K562 (cell line): ENCODE measurements at regions not wholly inside any gene's neighbourhood (a gene's known extent, or its start where the extent isn't known, plus 50 kb on each side); places are given as distances from the start of the nearest gene placed in this dataset.

Experiments used
- ATAC-seq: fragments of 200-7000 bp; cut with Tn5 transposase; 3 replicates; pipeline ENCODE4 v1.9.1; 2020; ENCODE audit warnings: moderate library complexity
- BruUV-seq: library from RNA; stranded (reverse); fragments of 400-500 nt; replicated peaks from 2 replicates; lab custom pipeline; 2021; lab: Mats Ljungman, UMichigan
- CTCF ChIA-PET: fragments of 300-600 bp; formaldehyde crosslinking; extraction: SDS; loops from one replicate; lab custom pipeline; 2021; ENCODE audit warnings: low intra/inter-chr PET ratio; lab: Yijun Ruan, JAX
- POLR2A ChIA-PET: fragments of 300-600, 350-650 bp; sonication (Branson Sonifier 250); formaldehyde crosslinking; extraction: SDS; loops from one replicate; lab custom pipeline; 2021; ENCODE audit warnings: antibody characterized with exemption, inconsistent platforms; lab: Yijun Ruan, JAX
- DNase-seq, 4 experiments: peaks; one replicate each; pipeline versions ENCODE4 v3.0.0 to v3.0.0-alpha.2; 2011 to 2018; ENCODE audit warnings: low spot score in 3 of 4, mixed read lengths in 3 of 4; ENCODE audit errors: extremely low read depth in 1 of 4
- FAIRE-seq: peaks from 2 replicates; lab custom pipeline; 2011; peaks lifted over from hg19 to GRCh38; lab: Jason Lieb, UNC
- H2AFZ ChIP-seq: 2 replicates; pipeline ENCODE4 v1.6.0; 2011; ENCODE audit warnings: low read depth, low read length, control low read depth, inconsistent platforms
- H3K27ac ChIP-seq: fragments of 200-600 bp; 3 replicates; pipeline ENCODE4 v1.8.0; 2011; ENCODE audit warnings: low read depth, mild to moderate bottlenecking, control low read depth, inconsistent platforms, low read length, moderate library complexity, mixed read lengths; ENCODE audit errors: extremely low read depth
- H3K27me3 ChIP-seq, 2 experiments: fragments of 300-600 bp in 1 of 2; 2 replicates in 1 of 2; 3 replicates in 1 of 2; pipeline versions ENCODE4 v1.6.0 to v1.8.0; 2011; ENCODE audit warnings: inconsistent platforms in 2 of 2, low read length in 2 of 2, mild to moderate bottlenecking in 1 of 2, mixed read lengths in 1 of 2, moderate library complexity in 1 of 2; ENCODE audit not compliant: control insufficient read depth in 2 of 2, insufficient read depth in 2 of 2
- H3K36me3 ChIP-seq: fragments of 300-600 bp; 3 replicates; pipeline ENCODE4 v1.8.0; 2011; ENCODE audit warnings: mild to moderate bottlenecking, low read length, inconsistent platforms; ENCODE audit not compliant: control insufficient read depth, insufficient read depth
- H3K4me1 ChIP-seq, 2 experiments: fragments of 200-600 bp in 1 of 2; replicated peaks in 1 of 2; 2 replicates in 1 of 2; 3 replicates in 1 of 2; pipeline versions ENCODE4 v1.5.1 to v1.8.0; 2011; ENCODE audit warnings: inconsistent platforms in 2 of 2, low read length in 2 of 2, mild to moderate bottlenecking in 1 of 2, mixed read lengths in 1 of 2, moderate library complexity in 1 of 2; ENCODE audit not compliant: control insufficient read depth in 2 of 2, insufficient read depth in 2 of 2
- H3K4me2 ChIP-seq: 2 replicates; pipeline ENCODE4 v1.6.1; 2011; ENCODE audit warnings: low read length, control low read depth, inconsistent platforms, mixed read lengths; ENCODE audit not compliant: insufficient read depth
- H3K4me3 ChIP-seq: fragments of 200-600 bp; sonication (generic), shearing (Covaris generic); 2 replicates; pipeline ENCODE4 v1.5.1; 2016; ENCODE audit warnings: control low read depth, inconsistent platforms
- H3K79me2 ChIP-seq: fragments of 200-600 bp; 3 replicates; pipeline ENCODE4 v1.8.0; 2011; ENCODE audit warnings: low read length, inconsistent platforms; ENCODE audit not compliant: control insufficient read depth, insufficient read depth
- H3K9ac ChIP-seq, 2 experiments: 2 replicates each; pipeline versions ENCODE4 v1.6.0 to v1.6.1; 2011; ENCODE audit warnings: low read depth in 2 of 2, low read length in 2 of 2, control low read depth in 1 of 2, inconsistent platforms in 1 of 2, mild to moderate bottlenecking in 1 of 2, mixed read lengths in 1 of 2; ENCODE audit not compliant: insufficient read depth in 1 of 2
- H3K9me1 ChIP-seq: one replicate; pipeline ENCODE4 v1.6.0; 2011; ENCODE audit warnings: inconsistent platforms, mild to moderate bottlenecking, low read length, moderate library complexity; ENCODE audit not compliant: control insufficient read depth, insufficient read depth
- H3K9me3 ChIP-seq: replicated peaks from 2 replicates; pipeline ENCODE4 v1.5.1; 2011; ENCODE audit warnings: low read depth, low read length, inconsistent platforms; ENCODE audit not compliant: control insufficient read depth, insufficient read depth
- H4K20me1 ChIP-seq: replicated peaks from 2 replicates; pipeline ENCODE4 v1.6.1; 2011; ENCODE audit warnings: low read length, inconsistent platforms, mixed read lengths; ENCODE audit not compliant: control insufficient read depth, insufficient read depth
- BMI1 ChIP-seq: fragments of 150-350 bp; IDR thresholded peaks from 2 replicates; pipeline ENCODE4 v1.6.1; 2014; ENCODE audit warnings: low read length
- CCAR2 ChIP-seq: fragments of 200-400 bp; formaldehyde crosslinking; IDR thresholded peaks from 2 replicates; pipeline ENCODE4 v1.6.1; 2017; ENCODE audit warnings: mild to moderate bottlenecking, low read depth, low read length
- FOXK2 ChIP-seq, 2 experiments: fragments of 450-650 bp; IDR thresholded peaks in 1 of 2; conservative IDR thresholded peaks in 1 of 2; 2 replicates each; pipeline ENCODE4 v1.6.1; 2016; ENCODE audit warnings: low read depth in 2 of 2, mild to moderate bottlenecking in 1 of 2
- HNRNPK ChIP-seq: fragments of 200-400 bp; formaldehyde crosslinking; IDR thresholded peaks from one replicate; pipeline ENCODE4 v1.6.1; 2018; ENCODE audit warnings: mild to moderate bottlenecking, low read depth, low read length; ENCODE audit not compliant: poor library complexity, severe bottlenecking
- SMARCC2 ChIP-seq: fragments of 450-650 bp; IDR thresholded peaks from 2 replicates; pipeline ENCODE4 v1.6.1; 2017; ENCODE audit warnings: antibody characterized with exemption, moderate library complexity, mild to moderate bottlenecking, low read depth
- SREBF2 ChIP-seq: sonication (generic); formaldehyde crosslinking; IDR thresholded peaks from 2 replicates; pipeline ENCODE4 v1.4.0; 2020; ENCODE audit warnings: mild to moderate bottlenecking, missing genetic modification reagents
- TEAD4 ChIP-seq, 2 experiments: sonication (generic) in 1 of 2; formaldehyde crosslinking in 1 of 2; IDR thresholded peaks; 2 replicates each; pipeline versions ENCODE4 v1.6.1 to v1.8.0; 2012 to 2022; ENCODE audit warnings: borderline replicate concordance in 1 of 2, inconsistent platforms in 1 of 2, low read length in 1 of 2, mild to moderate bottlenecking in 1 of 2, missing genetic modification reagents in 1 of 2
- TGIF2 ChIP-seq: sonication (generic); formaldehyde crosslinking; IDR thresholded peaks from 2 replicates; pipeline ENCODE4 v1.8.1; 2022; ENCODE audit warnings: mild to moderate bottlenecking, missing genetic modification reagents, moderate library complexity
- WGBS: fragments of 100-300 bp; shearing (Covaris generic); methylation state at CpG from one replicate; pipeline ENCODE4 v1.1.6; 2016; ENCODE audit warnings: low coverage, mixed read lengths; ENCODE audit not compliant: insufficient coverage; ENCODE audit errors: missing lambda C conversion rate; 5-methylcytosine and 5-hydroxymethylcytosine counted together
- in situ Hi-C: fragments of 300-500 bp; cut with MboI; formaldehyde crosslinking; loops from 4 replicates; pipeline ENCODE4 v1.15.0; 2018; ENCODE audit warnings: inconsistent platforms, mixed read lengths
- intact Hi-C: fragments of 100-400 bp; cut with micrococcal nuclease; formaldehyde crosslinking; loops from 2 replicates; pipeline ENCODE4 v1.14.2; 2022
- TF ChIP-seq, protein P1 (sequence below): fragments of 200-600 bp; sonication (generic); IDR thresholded peaks from one replicate; pipeline ENCODE4 v1.6.1; 2012; ENCODE audit warnings: mild to moderate bottlenecking, low read depth, low read length, inconsistent platforms

DNA sequence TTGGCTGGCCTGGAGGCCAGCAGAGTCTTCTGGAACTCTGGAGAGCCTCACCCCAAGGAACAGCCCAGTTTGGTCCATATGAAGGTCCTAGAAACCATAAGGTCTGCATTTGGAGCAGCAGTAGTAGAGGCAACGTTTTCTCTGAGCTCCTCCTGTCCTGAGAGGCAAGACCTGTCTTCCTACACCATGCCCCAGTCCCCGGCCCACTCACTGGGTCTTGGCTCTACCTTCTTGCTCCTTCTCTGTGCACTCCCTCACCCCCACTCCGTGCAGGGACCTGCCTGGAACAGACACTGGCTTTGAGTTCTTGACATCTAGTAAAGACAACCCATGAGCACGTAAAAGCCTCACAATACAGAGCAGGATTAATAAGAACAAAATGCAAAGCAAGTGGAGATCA, 76.6 kb downstream of the CHRD start:
- ATAC-seq (no peak), DNase-seq (no peak), FAIRE-seq (no peak)
- no TSS peak for BruUV-seq
- peaks cover 9 to 13% of the 10 kb centered on the region in 2 experiments; a peak in 4 of 5 replicates for H3K27me3 ChIP-seq
- no peaks in the 10 kb centered on the region for H4K20me1 ChIP-seq
- no peaks in the 10 kb centered on the region for H3K79me2 ChIP-seq
- no peak overlapping the region for H3K4me2 ChIP-seq
- H3K4me3 ChIP-seq = no peak overlapping the region
- H3K27ac ChIP-seq = no peak overlapping the region
- no peaks in the 10 kb centered on the region for H3K4me1 ChIP-seq
- H3K9me3 ChIP-seq = no peaks in the 10 kb centered on the region
- H2AFZ ChIP-seq = no peak overlapping the region
- ChIA-PET POLR2A (no interaction called here), CTCF (no interaction called here)
- intact Hi-C loops = no loop called here
- H3K36me3 ChIP-seq = no peaks in the 10 kb centered on the region
- in situ Hi-C loops = no loop called here
- no peak overlapping the region for H3K9ac ChIP-seq
- no peaks in the 10 kb centered on the region for H3K9me1 ChIP-seq
- 4% methylated on average over 4 of the region's 4 CpGs for WGBS
- TF ChIP-seq CCAR2 = no peak
- TF ChIP-seq TEAD4 (IDR thresholded peaks at IDR 0.05; ENCODE audit: low read length) = no peak
- TF ChIP-seq TEAD4 (CRISPR knock-in tag; IDR thresholded peaks at IDR 0.05; ENCODE audit: borderline replicate concordance) = no peak
- no peak for TF ChIP-seq FOXK2 (conservative IDR thresholded peaks at IDR 0.05 in 1 of 2, IDR thresholded peaks at IDR 0.05 in 1 of 2; ENCODE audit: low read depth in 2 of 2)
- TF ChIP-seq SREBF2 (CRISPR knock-in tag) = no peak
- no peak for TF ChIP-seq TGIF2
- no peak for TF ChIP-seq BMI1
- TF ChIP-seq, protein P1, sequence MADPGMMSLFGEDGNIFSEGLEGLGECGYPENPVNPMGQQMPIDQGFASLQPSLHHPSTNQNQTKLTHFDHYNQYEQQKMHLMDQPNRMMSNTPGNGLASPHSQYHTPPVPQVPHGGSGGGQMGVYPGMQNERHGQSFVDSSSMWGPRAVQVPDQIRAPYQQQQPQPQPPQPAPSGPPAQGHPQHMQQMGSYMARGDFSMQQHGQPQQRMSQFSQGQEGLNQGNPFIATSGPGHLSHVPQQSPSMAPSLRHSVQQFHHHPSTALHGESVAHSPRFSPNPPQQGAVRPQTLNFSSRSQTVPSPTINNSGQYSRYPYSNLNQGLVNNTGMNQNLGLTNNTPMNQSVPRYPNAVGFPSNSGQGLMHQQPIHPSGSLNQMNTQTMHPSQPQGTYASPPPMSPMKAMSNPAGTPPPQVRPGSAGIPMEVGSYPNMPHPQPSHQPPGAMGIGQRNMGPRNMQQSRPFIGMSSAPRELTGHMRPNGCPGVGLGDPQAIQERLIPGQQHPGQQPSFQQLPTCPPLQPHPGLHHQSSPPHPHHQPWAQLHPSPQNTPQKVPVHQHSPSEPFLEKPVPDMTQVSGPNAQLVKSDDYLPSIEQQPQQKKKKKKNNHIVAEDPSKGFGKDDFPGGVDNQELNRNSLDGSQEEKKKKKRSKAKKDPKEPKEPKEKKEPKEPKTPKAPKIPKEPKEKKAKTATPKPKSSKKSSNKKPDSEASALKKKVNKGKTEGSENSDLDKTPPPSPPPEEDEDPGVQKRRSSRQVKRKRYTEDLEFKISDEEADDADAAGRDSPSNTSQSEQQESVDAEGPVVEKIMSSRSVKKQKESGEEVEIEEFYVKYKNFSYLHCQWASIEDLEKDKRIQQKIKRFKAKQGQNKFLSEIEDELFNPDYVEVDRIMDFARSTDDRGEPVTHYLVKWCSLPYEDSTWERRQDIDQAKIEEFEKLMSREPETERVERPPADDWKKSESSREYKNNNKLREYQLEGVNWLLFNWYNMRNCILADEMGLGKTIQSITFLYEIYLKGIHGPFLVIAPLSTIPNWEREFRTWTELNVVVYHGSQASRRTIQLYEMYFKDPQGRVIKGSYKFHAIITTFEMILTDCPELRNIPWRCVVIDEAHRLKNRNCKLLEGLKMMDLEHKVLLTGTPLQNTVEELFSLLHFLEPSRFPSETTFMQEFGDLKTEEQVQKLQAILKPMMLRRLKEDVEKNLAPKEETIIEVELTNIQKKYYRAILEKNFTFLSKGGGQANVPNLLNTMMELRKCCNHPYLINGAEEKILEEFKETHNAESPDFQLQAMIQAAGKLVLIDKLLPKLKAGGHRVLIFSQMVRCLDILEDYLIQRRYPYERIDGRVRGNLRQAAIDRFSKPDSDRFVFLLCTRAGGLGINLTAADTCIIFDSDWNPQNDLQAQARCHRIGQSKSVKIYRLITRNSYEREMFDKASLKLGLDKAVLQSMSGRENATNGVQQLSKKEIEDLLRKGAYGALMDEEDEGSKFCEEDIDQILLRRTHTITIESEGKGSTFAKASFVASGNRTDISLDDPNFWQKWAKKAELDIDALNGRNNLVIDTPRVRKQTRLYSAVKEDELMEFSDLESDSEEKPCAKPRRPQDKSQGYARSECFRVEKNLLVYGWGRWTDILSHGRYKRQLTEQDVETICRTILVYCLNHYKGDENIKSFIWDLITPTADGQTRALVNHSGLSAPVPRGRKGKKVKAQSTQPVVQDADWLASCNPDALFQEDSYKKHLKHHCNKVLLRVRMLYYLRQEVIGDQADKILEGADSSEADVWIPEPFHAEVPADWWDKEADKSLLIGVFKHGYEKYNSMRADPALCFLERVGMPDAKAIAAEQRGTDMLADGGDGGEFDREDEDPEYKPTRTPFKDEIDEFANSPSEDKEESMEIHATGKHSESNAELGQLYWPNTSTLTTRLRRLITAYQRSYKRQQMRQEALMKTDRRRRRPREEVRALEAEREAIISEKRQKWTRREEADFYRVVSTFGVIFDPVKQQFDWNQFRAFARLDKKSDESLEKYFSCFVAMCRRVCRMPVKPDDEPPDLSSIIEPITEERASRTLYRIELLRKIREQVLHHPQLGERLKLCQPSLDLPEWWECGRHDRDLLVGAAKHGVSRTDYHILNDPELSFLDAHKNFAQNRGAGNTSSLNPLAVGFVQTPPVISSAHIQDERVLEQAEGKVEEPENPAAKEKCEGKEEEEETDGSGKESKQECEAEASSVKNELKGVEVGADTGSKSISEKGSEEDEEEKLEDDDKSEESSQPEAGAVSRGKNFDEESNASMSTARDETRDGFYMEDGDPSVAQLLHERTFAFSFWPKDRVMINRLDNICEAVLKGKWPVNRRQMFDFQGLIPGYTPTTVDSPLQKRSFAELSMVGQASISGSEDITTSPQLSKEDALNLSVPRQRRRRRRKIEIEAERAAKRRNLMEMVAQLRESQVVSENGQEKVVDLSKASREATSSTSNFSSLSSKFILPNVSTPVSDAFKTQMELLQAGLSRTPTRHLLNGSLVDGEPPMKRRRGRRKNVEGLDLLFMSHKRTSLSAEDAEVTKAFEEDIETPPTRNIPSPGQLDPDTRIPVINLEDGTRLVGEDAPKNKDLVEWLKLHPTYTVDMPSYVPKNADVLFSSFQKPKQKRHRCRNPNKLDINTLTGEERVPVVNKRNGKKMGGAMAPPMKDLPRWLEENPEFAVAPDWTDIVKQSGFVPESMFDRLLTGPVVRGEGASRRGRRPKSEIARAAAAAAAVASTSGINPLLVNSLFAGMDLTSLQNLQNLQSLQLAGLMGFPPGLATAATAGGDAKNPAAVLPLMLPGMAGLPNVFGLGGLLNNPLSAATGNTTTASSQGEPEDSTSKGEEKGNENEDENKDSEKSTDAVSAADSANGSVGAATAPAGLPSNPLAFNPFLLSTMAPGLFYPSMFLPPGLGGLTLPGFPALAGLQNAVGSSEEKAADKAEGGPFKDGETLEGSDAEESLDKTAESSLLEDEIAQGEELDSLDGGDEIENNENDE = no peak
- no peak for TF ChIP-seq SMARCC2
- no peak for TF ChIP-seq HNRNPK
